ENCODE measurements at regions not wholly inside any gene's neighbourhood (a gene's known extent, or its start where the extent isn't known, plus 50 kb on each side); places are given as distances from the start of the nearest gene placed in this dataset.
"Not testable (repeated sequence)": the region's sequence is repeated elsewhere in the genome, so short reads cannot be mapped to it uniquely, and the experiment has no call there.

GRCh38 chr13:65932013-65932412 is 1298.1 kb downstream of the PCDH9 start:
- Histone ChIP-seq H3K9ac (ENCODE audit: low read length) (no peak overlapping the region), H3K27me3 (ENCODE audit: low read length) (no peaks in the 10 kb centered on the region), H3K9me2 (replicated peaks; ENCODE audit: insufficient read depth, low read length) (no peaks in the 10 kb centered on the region), H3K27ac (ENCODE audit: low read depth, low read length) (no peak overlapping the region), H3K4me2 (ENCODE audit: low read depth, low read length, poor library complexity, severe bottlenecking) (no peak overlapping the region), H3F3A (ENCODE audit: insufficient read depth) (no peaks in the 10 kb centered on the region), H3K9me3 (ENCODE audit: insufficient read depth, low read length) (no peaks in the 10 kb centered on the region), H3K36me3 (ENCODE audit: low read length) (no peaks in the 10 kb centered on the region), H4K20me1 (ENCODE audit: low read depth, low read length) (no peaks in the 10 kb centered on the region), H3K79me2 (ENCODE audit: insufficient read depth, low read length) (no peaks in the 10 kb centered on the region), H2AFZ (ENCODE audit: low read depth, low read length, severe bottlenecking) (no peak overlapping the region), H3K4me3 (ENCODE audit: insufficient read depth, low read length, poor library complexity, severe bottlenecking) (no peak overlapping the region)
- no peak for TF ChIP-seq CTCF (IDR thresholded peaks at IDR 0.05; ENCODE audit: insufficient read depth, low read length, poor library complexity, severe bottlenecking)
- TF ChIP-seq EZH2phosphoT487 (conservative IDR thresholded peaks at IDR 0.05; ENCODE audit: low read length) = no peak

- Histone ChIP-seq H3K9ac (ENCODE audit: low read length) (no peak overlapping the region), H4K20me1 (ENCODE audit: low read depth, low read length) (no peaks in the 10 kb centered on the region), H3K9me2 (replicated peaks; ENCODE audit: insufficient read depth, low read length) (no peaks in the 10 kb centered on the region), H3K36me3 (ENCODE audit: low read length) (no peaks in the 10 kb centered on the region), H3K27ac (ENCODE audit: low read depth, low read length) (no peak overlapping the region), H3F3A (ENCODE audit: insufficient read depth) (no peaks in the 10 kb centered on the region), H3K27me3 (ENCODE audit: low read length) (no peaks in the 10 kb centered on the region), H2AFZ (ENCODE audit: low read depth, low read length, severe bottlenecking) (no peak overlapping the region), H3K9me3 (ENCODE audit: insufficient read depth, low read length) (no peaks in the 10 kb centered on the region), H3K4me2 (ENCODE audit: low read depth, low read length, poor library complexity, severe bottlenecking) (no peak overlapping the region), H3K4me3 (ENCODE audit: insufficient read depth, low read length, poor library complexity, severe bottlenecking) (no peak overlapping the region), H3K79me2 (ENCODE audit: insufficient read depth, low read length) (no peaks in the 10 kb centered on the region)
- TF ChIP-seq CTCF (IDR thresholded peaks at IDR 0.05; ENCODE audit: insufficient read depth, low read length, poor library complexity, severe bottlenecking) = no peak
- TF ChIP-seq EZH2phosphoT487 (conservative IDR thresholded peaks at IDR 0.05; ENCODE audit: low read length) = no peak
These were observed 1300.7 kb downstream of the PCDH9 start for GRCh38 chr13:65929436-65929835.

GRCh38 chr13:65926750-65927171 is 1303.4 kb downstream of the PCDH9 start:
- peak; percentile 35 for TF ChIP-seq CTCF (IDR thresholded peaks at IDR 0.05; ENCODE audit: insufficient read depth, low read length, poor library complexity, severe bottlenecking)
- TF ChIP-seq EZH2phosphoT487 (conservative IDR thresholded peaks at IDR 0.05; ENCODE audit: low read length) = no peak
- H4K20me1 ChIP-seq (ENCODE audit: low read depth, low read length) = no peaks in the 10 kb centered on the region
- H3K27ac ChIP-seq (ENCODE audit: low read depth, low read length) = no peak overlapping the region
- H3K4me2 ChIP-seq (ENCODE audit: low read depth, low read length, poor library complexity, severe bottlenecking) = no peak overlapping the region
- H3K79me2 ChIP-seq (ENCODE audit: insufficient read depth, low read length) = no peaks in the 10 kb centered on the region
- no peak overlapping the region for H3K4me3 ChIP-seq (ENCODE audit: insufficient read depth, low read length, poor library complexity, severe bottlenecking)
- H3K9me3 ChIP-seq (ENCODE audit: insufficient read depth, low read length) = no peaks in the 10 kb centered on the region
- H3K9me2 ChIP-seq (replicated peaks; ENCODE audit: insufficient read depth, low read length) = no peaks in the 10 kb centered on the region
- H3K36me3 ChIP-seq (ENCODE audit: low read length) = no peaks in the 10 kb centered on the region
- no peak overlapping the region for H2AFZ ChIP-seq (ENCODE audit: low read depth, low read length, severe bottlenecking)
- no peaks in the 10 kb centered on the region for H3K27me3 ChIP-seq (ENCODE audit: low read length)
- no peaks in the 10 kb centered on the region for H3F3A ChIP-seq (ENCODE audit: insufficient read depth)
- H3K9ac ChIP-seq (ENCODE audit: low read length) = no peak overlapping the region

GRCh38 chr13:65922846-65923245 is 1307.3 kb downstream of the PCDH9 start:
- H3K27ac ChIP-seq (ENCODE audit: low read depth, low read length); H4K20me1 ChIP-seq (ENCODE audit: low read depth, low read length); H3K4me2 ChIP-seq (ENCODE audit: low read depth, low read length, poor library complexity, severe bottlenecking); H3K36me3 ChIP-seq (ENCODE audit: low read length); H3K9me3 ChIP-seq (ENCODE audit: insufficient read depth, low read length); H3F3A ChIP-seq (ENCODE audit: insufficient read depth); H3K27me3 ChIP-seq (ENCODE audit: low read length); H3K4me3 ChIP-seq (ENCODE audit: insufficient read depth, low read length, poor library complexity, severe bottlenecking); H2AFZ ChIP-seq (ENCODE audit: low read depth, low read length, severe bottlenecking); H3K9ac ChIP-seq (ENCODE audit: low read length); H3K9me2 ChIP-seq (replicated peaks; ENCODE audit: insufficient read depth, low read length); H3K79me2 ChIP-seq (ENCODE audit: insufficient read depth, low read length): not testable (repeated sequence)

Measured in SU-DHL-6 (cell line).